GM19468 (cell line): ENCODE measurements at regions not wholly inside any gene's neighbourhood (a gene's known extent, or its start where the extent isn't known, plus 50 kb on each side); places are given as distances from the start of the nearest gene placed in this dataset.
"Not testable (repeated sequence)": the region's sequence is repeated elsewhere in the genome, so short reads cannot be mapped to it uniquely, and the experiment has no call there.

Source experiments
- ATAC-seq: cut with Tn5 transposase; IDR thresholded peaks from one replicate; pipeline ENCODE4 v1.9.1; 2021; ENCODE audit warnings: mild to moderate bottlenecking, moderate library complexity, moderate number of reproducible peaks; ENCODE audit not compliant: unreplicated experiment; ENCODE audit errors: extremely low read depth

GRCh38 chr2:139744273-139744672, 964.1 kb upstream of the NXPH2 start:
- no peak for ATAC-seq

GRCh38 chr2:139742216-139743172, 962.3 kb upstream of the NXPH2 start:
- no peak for ATAC-seq

GRCh38 chr2:139737659-139738058, 957.5 kb upstream of the NXPH2 start:
- no peak for ATAC-seq

GRCh38 chr2:139730197-139730596, 950.0 kb upstream of the NXPH2 start:
- no peak for ATAC-seq

- no peak for ATAC-seq
Observed at GRCh38 chr2:139721411-139721995, 941.3 kb upstream of the NXPH2 start.

- no peak for ATAC-seq
Observed at GRCh38 chr2:139720056-139720455, 939.9 kb upstream of the NXPH2 start.

- ATAC-seq: no peak
Observed at GRCh38 chr2:139704606-139705005, 924.4 kb upstream of the NXPH2 start.

- ATAC-seq: no peak
Observed at GRCh38 chr2:139694327-139694726, 914.1 kb upstream of the NXPH2 start.

- ATAC-seq: no peak
Observed at GRCh38 chr2:139686205-139686604, 906.0 kb upstream of the NXPH2 start.

- ATAC-seq: no peak
Observed at GRCh38 chr2:139685090-139685983, 905.1 kb upstream of the NXPH2 start.

GRCh38 chr2:139684286-139684860, 904.2 kb upstream of the NXPH2 start:
- no peak for ATAC-seq

GRCh38 chr2:139674577-139674976, 894.4 kb upstream of the NXPH2 start:
- ATAC-seq: no peak

GRCh38 chr2:139673447-139673846, 893.3 kb upstream of the NXPH2 start:
- not testable (repeated sequence) for ATAC-seq

GRCh38 chr2:139669675-139670074, 889.5 kb upstream of the NXPH2 start:
- no peak for ATAC-seq

- ATAC-seq: no peak
Observed at GRCh38 chr2:139652385-139652784, 872.2 kb upstream of the NXPH2 start.

GRCh38 chr2:139645617-139646016, 865.4 kb upstream of the NXPH2 start:
- no peak for ATAC-seq

GRCh38 chr2:139643139-139643538, 862.9 kb upstream of the NXPH2 start:
- no peak for ATAC-seq

GRCh38 chr2:139631966-139632365, 851.8 kb upstream of the NXPH2 start:
- no peak for ATAC-seq

GRCh38 chr2:139628931-139629330, 848.7 kb upstream of the NXPH2 start:
- ATAC-seq: no peak

GRCh38 chr2:139626128-139626527, 845.9 kb upstream of the NXPH2 start:
- ATAC-seq: no peak
